ENCODE measurements at regions not wholly inside any gene's neighbourhood (a gene's known extent, or its start where the extent isn't known, plus 50 kb on each side); places are given as distances from the start of the nearest gene placed in this dataset.

GRCh38 chr10:90302758-90303481, 554.9 kb downstream of the HTR7 start:
- H3K9me3 ChIP-seq (ENCODE audit: control insufficient read depth in 1 of 2, insufficient read depth in 1 of 2, low read length in 2 of 2): peaks cover 0 to 2% of the 10 kb centered on the region in 2 experiments
- DNase-seq (no peak), ATAC-seq (ENCODE audit: poor library complexity) (no peak)
- ChIA-PET CTCF (no interaction called here), POLR2A (no interaction called here)
- Mint-ChIP-seq H3K4me1 (ENCODE audit: low read depth) (no peaks in the 10 kb centered on the region), H3K4me3 (no peak overlapping the region), H3K27me3 (peaks cover 6% of the 10 kb centered on the region), H3K27ac (no peak overlapping the region), H3K36me3 (ENCODE audit: low read depth) (no peaks in the 10 kb centered on the region), H3K9me3 (no peaks in the 10 kb centered on the region)
- H3K36me3 ChIP-seq (ENCODE audit: insufficient read depth, low read length): no peaks in the 10 kb centered on the region
- H3K27me3 ChIP-seq (ENCODE audit: control insufficient read depth in 1 of 2, insufficient read depth in 2 of 2, low read length in 2 of 2): no peaks in the 10 kb centered on the region
- intact Hi-C loops (cut with DNase I, micrococcal nuclease): no loop called here
- H3K27ac ChIP-seq (ENCODE audit: low read depth in 1 of 2, low read length in 2 of 2): no peak overlapping the region
- no peak overlapping the region for H3K4me3 ChIP-seq (ENCODE audit: low read length)
- H3K4me1 ChIP-seq (ENCODE audit: insufficient read depth, low read length): no peaks in the 10 kb centered on the region
- TF ChIP-seq CTCF (IDR thresholded peaks at IDR 0.05): no peak

- no peaks in the 10 kb centered on the region for H3K36me3 Mint-ChIP-seq (ENCODE audit: low read depth)
- peaks cover 6% of the 10 kb centered on the region for H3K27me3 Mint-ChIP-seq
- no peaks in the 10 kb centered on the region for H3K4me1 ChIP-seq (ENCODE audit: insufficient read depth, low read length)
- H3K27ac Mint-ChIP-seq: no peak overlapping the region
- no peak for ATAC-seq (ENCODE audit: poor library complexity)
- no peak overlapping the region for H3K27ac ChIP-seq (ENCODE audit: low read depth in 1 of 2, low read length in 2 of 2)
- no peak overlapping the region for H3K4me3 Mint-ChIP-seq
- H3K4me3 ChIP-seq (ENCODE audit: low read length): no peak overlapping the region
- H3K36me3 ChIP-seq (ENCODE audit: insufficient read depth, low read length): no peaks in the 10 kb centered on the region
- no peaks in the 10 kb centered on the region for H3K4me1 Mint-ChIP-seq (ENCODE audit: low read depth)
- TF ChIP-seq CTCF (IDR thresholded peaks at IDR 0.05): no peak
- H3K9me3 ChIP-seq (ENCODE audit: control insufficient read depth in 1 of 2, insufficient read depth in 1 of 2, low read length in 2 of 2): peaks cover 0 to 5% of the 10 kb centered on the region in 2 experiments
- intact Hi-C loops (cut with DNase I, micrococcal nuclease): no loop called here
- H3K27me3 ChIP-seq (ENCODE audit: control insufficient read depth in 1 of 2, insufficient read depth in 2 of 2, low read length in 2 of 2): no peaks in the 10 kb centered on the region
- CTCF ChIA-PET: no interaction called here
- H3K9me3 Mint-ChIP-seq: peaks cover 3% of the 10 kb centered on the region
- POLR2A ChIA-PET: no interaction called here
- DNase-seq: no peak
These were observed 553.3 kb downstream of the HTR7 start for GRCh38 chr10:90304533-90304932.

DNA sequence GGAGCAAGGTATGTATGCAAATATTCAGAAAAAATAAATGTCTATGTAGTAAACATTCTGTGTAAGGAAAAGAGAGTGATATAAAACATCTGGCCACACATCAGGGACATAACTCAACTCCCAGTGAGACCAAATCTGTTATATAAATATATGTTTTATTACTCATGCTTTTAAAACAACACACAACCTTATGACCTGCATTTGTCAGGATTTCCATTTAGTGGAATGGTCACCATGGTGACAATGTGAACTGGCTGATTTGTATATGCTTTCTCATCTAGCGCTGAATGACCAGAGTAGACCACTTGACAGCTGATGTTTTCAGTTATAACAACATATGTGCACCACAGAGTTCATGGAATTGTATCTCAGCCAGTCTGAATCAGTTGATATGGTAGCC, 551.7 kb downstream of the HTR7 start:
- Mint-ChIP-seq H3K27me3 (peaks cover 6% of the 10 kb centered on the region), H3K4me3 (no peak overlapping the region), H3K36me3 (ENCODE audit: low read depth) (no peaks in the 10 kb centered on the region), H3K9me3 (peaks cover 3% of the 10 kb centered on the region), H3K4me1 (ENCODE audit: low read depth) (no peaks in the 10 kb centered on the region), H3K27ac (no peak overlapping the region)
- ChIA-PET CTCF (no interaction called here), POLR2A (no interaction called here)
- Histone ChIP-seq H3K9me3 (ENCODE audit: control insufficient read depth in 1 of 2, insufficient read depth in 1 of 2, low read length in 2 of 2) (peaks cover 0 to 5% of the 10 kb centered on the region in 2 experiments), H3K36me3 (ENCODE audit: insufficient read depth, low read length) (no peaks in the 10 kb centered on the region), H3K27me3 (ENCODE audit: control insufficient read depth in 1 of 2, insufficient read depth in 2 of 2, low read length in 2 of 2) (no peaks in the 10 kb centered on the region), H3K4me1 (ENCODE audit: insufficient read depth, low read length) (no peaks in the 10 kb centered on the region), H3K4me3 (ENCODE audit: low read length) (no peak overlapping the region), H3K27ac (ENCODE audit: low read depth in 1 of 2, low read length in 2 of 2) (no peak overlapping the region)
- DNase-seq (no peak), ATAC-seq (ENCODE audit: poor library complexity) (no peak)
- TF ChIP-seq CTCF (IDR thresholded peaks at IDR 0.05): no peak
- intact Hi-C loops (cut with DNase I, micrococcal nuclease): no loop called here

All from CD4-positive, alpha-beta T cell (primary cell).